Activated T-cell treated with anti-CD3 and anti-CD28 coated beads, Interleukin-2, amount 50 U/mL, for 4 hours (primary cell): ENCODE measurements at regions not wholly inside any gene's neighbourhood (a gene's known extent, or its start where the extent isn't known, plus 50 kb on each side); places are given as distances from the start of the nearest gene placed in this dataset.
"Not testable (repeated sequence)": the region's sequence is repeated elsewhere in the genome, so short reads cannot be mapped to it uniquely, and the experiment has no call there.

Source experiments
- ATAC-seq, 2 donors: fragments of 200-7000 bp; cut with Tn5 transposase; one replicate each; pipeline ENCODE4 v1.10.0; 2021
- DNase-seq: peaks from one replicate; pipeline ENCODE4 v3.0.0-alpha.2; 2020
- H3K27me3 Mint-ChIP-seq: one replicate; pipeline ENCODE4 v1.8.0; 2021; ENCODE audit warnings: low read depth, mixed read lengths
- H3K36me3 Mint-ChIP-seq: one replicate; pipeline ENCODE4 v1.8.0; 2022; ENCODE audit warnings: mixed read lengths; ENCODE audit not compliant: insufficient read depth
- H3K4me1 Mint-ChIP-seq: one replicate; pipeline ENCODE4 v1.8.0; 2021; ENCODE audit warnings: low read depth, mixed read lengths
- H3K4me3 Mint-ChIP-seq: one replicate; pipeline ENCODE4 v1.8.0; 2021; ENCODE audit warnings: mild to moderate bottlenecking, moderate library complexity, mixed read lengths
- H3K9me3 Mint-ChIP-seq: one replicate; pipeline ENCODE4 v1.8.0; 2021; ENCODE audit warnings: mixed read lengths

GRCh38 chr17:83206819-83207588 is 127.6 kb downstream of the METRNL start:
- H3K4me3 Mint-ChIP-seq, H3K36me3 Mint-ChIP-seq, H3K27me3 Mint-ChIP-seq, ATAC-seq, H3K4me1 Mint-ChIP-seq, H3K9me3 Mint-ChIP-seq: not testable (repeated sequence)
- DNase-seq: peak; percentile 2

- H3K9me3 Mint-ChIP-seq, ATAC-seq, H3K4me1 Mint-ChIP-seq, H3K36me3 Mint-ChIP-seq, H3K4me3 Mint-ChIP-seq, DNase-seq, H3K27me3 Mint-ChIP-seq: not testable (repeated sequence)
Observed at GRCh38 chr17:83247001-83247400, 167.6 kb downstream of the METRNL start.
